Lung (tissue), 11 donors: ENCODE measurements at regions not wholly inside any gene's neighbourhood (a gene's known extent, or its start where the extent isn't known, plus 50 kb on each side); places are given as distances from the start of the nearest gene placed in this dataset.

Experiments
- ATAC-seq: fragments of 200-7000 bp; cut with Tn5 transposase; one replicate; pipeline ENCODE4 v1.9.1; 2020; ENCODE audit warnings: moderate number of reproducible peaks; ENCODE audit not compliant: insufficient read depth, low FRiP score
- DNase-seq, 3 donors: peaks; one replicate each; pipeline ENCODE4 v3.0.0-alpha.2; 2013 to 2017
- H3K27ac ChIP-seq, 2 donors: one replicate each; pipeline ENCODE4 v1.5.1; 2013; ENCODE audit warnings: mild to moderate bottlenecking in 2 of 2, moderate library complexity in 2 of 2, control low read depth in 1 of 2, inconsistent platforms in 1 of 2, low read depth in 1 of 2, low read length in 1 of 2
- H3K27me3 ChIP-seq, 3 donors: one replicate each; pipeline ENCODE4 v1.5.1; 2013; ENCODE audit warnings: low read length in 2 of 3; ENCODE audit not compliant: control insufficient read depth in 3 of 3, insufficient read depth in 3 of 3
- H3K36me3 ChIP-seq, 4 donors: one replicate each; pipeline ENCODE4 v1.5.1; 2013; ENCODE audit warnings: low read length in 4 of 4, mild to moderate bottlenecking in 1 of 4, moderate library complexity in 1 of 4; ENCODE audit not compliant: control insufficient read depth in 4 of 4, insufficient read depth in 4 of 4
- H3K4me1 ChIP-seq, 5 donors: one replicate each; pipeline ENCODE4 v1.5.1; 2013; ENCODE audit warnings: low read length in 5 of 5, mild to moderate bottlenecking in 2 of 5, moderate library complexity in 1 of 5; ENCODE audit not compliant: control insufficient read depth in 5 of 5, insufficient read depth in 5 of 5
- H3K4me3 ChIP-seq: one replicate; pipeline ENCODE4 v1.5.1; 2013; ENCODE audit warnings: mild to moderate bottlenecking, control low read depth, moderate library complexity
- H3K9ac ChIP-seq, 2 donors: one replicate each; pipeline ENCODE4 v1.5.1; 2013; ENCODE audit warnings: low read length in 2 of 2, control low read depth in 1 of 2; ENCODE audit not compliant: insufficient read depth in 1 of 2
- H3K9me3 ChIP-seq, 4 donors: one replicate each; pipeline ENCODE4 v1.5.1; 2013; ENCODE audit warnings: low read length in 3 of 4, mild to moderate bottlenecking in 1 of 4, moderate library complexity in 1 of 4; ENCODE audit not compliant: control insufficient read depth in 4 of 4, insufficient read depth in 3 of 4
- WGBS, 2 donors: extraction: QIAGEN DNeasy Blood & Tissue Kit; methylation state at CpG; one replicate each; pipeline ENCODE4 v1.1.7; 2013; 5-methylcytosine and 5-hydroxymethylcytosine counted together
- TF ChIP-seq, protein P1 (sequence below): IDR thresholded peaks from 2 replicates; pipeline ENCODE4 v1.5.1; 2012; ENCODE audit warnings: mild to moderate bottlenecking; ENCODE audit errors: control extremely low read depth, extremely low read depth
- donor health status: control.
- donor health status: control.
- donor health status: Bipolar disorder and iron deficiency.
- donor health status: healthy.
- donor health status: DM: yes; HTN: yes; CAD: no.

DNA sequence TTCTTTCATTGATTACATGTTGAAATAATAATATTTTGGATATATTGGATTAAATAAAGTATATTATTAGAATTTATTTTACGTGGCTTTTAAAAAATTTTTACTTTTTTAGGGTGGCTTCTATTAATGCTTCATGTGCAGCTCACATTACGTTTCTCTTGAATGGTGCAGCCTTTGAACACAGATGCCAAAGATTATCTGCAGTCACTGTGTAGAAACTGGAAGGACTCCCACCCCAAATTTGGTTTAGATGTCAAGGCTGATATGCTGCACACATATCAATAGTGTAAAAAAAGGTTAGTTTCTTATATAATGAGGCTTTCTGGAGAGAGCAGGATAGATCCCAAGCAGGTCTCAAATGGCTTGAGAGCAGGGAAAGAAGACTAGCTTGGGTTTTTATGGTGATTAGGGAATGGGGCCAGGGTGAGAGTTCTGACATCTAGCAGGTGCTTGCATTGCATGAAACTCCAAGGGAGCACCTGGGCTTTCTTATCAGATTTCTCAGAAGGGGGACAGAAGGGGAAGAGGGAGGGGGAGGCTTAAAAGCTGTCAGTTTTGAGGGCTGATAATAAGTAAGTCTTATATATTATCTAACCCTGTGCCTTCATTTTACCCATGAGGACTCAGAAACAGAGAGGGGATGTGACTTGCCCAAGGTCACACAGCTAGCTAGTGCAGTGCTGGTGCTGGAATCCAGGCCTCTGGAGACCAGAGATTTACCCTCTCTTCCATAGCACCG, 89.6 kb downstream of the CHST2 start:
- ATAC-seq (no peak), DNase-seq (no peak)
- no peak overlapping the region for H3K27ac ChIP-seq
- peaks cover 0 to under 1% (median 0%) of the 10 kb centered on the region in 4 donors for H3K9me3 ChIP-seq
- WGBS, 2 donors = 91 to 96% methylated on average over 3 of the region's 3 CpGs
- peaks cover 0 to 12% (median 2%) of the 10 kb centered on the region in 5 donors for H3K4me1 ChIP-seq
- H3K9ac ChIP-seq = no peak overlapping the region
- no peak overlapping the region for H3K4me3 ChIP-seq
- TF ChIP-seq, protein P1, sequence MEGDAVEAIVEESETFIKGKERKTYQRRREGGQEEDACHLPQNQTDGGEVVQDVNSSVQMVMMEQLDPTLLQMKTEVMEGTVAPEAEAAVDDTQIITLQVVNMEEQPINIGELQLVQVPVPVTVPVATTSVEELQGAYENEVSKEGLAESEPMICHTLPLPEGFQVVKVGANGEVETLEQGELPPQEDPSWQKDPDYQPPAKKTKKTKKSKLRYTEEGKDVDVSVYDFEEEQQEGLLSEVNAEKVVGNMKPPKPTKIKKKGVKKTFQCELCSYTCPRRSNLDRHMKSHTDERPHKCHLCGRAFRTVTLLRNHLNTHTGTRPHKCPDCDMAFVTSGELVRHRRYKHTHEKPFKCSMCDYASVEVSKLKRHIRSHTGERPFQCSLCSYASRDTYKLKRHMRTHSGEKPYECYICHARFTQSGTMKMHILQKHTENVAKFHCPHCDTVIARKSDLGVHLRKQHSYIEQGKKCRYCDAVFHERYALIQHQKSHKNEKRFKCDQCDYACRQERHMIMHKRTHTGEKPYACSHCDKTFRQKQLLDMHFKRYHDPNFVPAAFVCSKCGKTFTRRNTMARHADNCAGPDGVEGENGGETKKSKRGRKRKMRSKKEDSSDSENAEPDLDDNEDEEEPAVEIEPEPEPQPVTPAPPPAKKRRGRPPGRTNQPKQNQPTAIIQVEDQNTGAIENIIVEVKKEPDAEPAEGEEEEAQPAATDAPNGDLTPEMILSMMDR = no peak
- H3K27me3 ChIP-seq = no peaks in the 10 kb centered on the region
- no peaks in the 10 kb centered on the region for H3K36me3 ChIP-seq

- H3K4me1 ChIP-seq = peaks cover 0 to 12% (median 2%) of the 10 kb centered on the region in 5 donors
- no peak for ATAC-seq
- H3K9ac ChIP-seq = no peak overlapping the region
- 68 to 82% methylated on average over 4 of the region's 4 CpGs for WGBS, 2 donors
- H3K4me3 ChIP-seq = no peak overlapping the region
- no peak overlapping the region for H3K27ac ChIP-seq
- no peak for DNase-seq
- no peaks in the 10 kb centered on the region for H3K9me3 ChIP-seq
- TF ChIP-seq, protein P1 = no peak
- no peaks in the 10 kb centered on the region for H3K27me3 ChIP-seq
- no peaks in the 10 kb centered on the region for H3K36me3 ChIP-seq
Observed at GRCh38 chr3:143209715-143210059, 90.1 kb downstream of the CHST2 start.

DNA sequence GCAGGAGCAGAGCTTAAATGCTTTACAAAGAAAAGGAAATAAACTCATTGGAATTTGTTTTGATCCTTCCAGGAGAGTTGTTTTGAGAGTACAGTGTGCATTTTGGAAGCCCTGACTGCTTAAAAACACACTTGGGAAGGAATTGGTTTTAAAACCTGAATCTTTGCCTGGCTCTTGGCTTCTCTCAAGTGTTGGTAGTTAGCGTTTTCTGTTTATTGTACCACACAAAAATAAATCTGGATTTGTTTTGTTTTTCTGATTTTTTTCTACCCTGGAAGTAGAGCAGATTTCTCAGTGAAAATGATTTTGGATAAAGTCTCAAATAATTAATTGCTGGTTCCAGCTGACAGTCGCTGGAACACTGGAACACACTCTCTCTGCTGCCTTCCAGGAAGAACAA, 90.6 kb downstream of the CHST2 start:
- H3K36me3 ChIP-seq = no peaks in the 10 kb centered on the region
- H3K9me3 ChIP-seq = no peaks in the 10 kb centered on the region
- WGBS, 2 donors = 61 to 78% methylated on average over 2 of the region's 2 CpGs
- DNase-seq (peak in 1 of 3 donors; percentile 37), ATAC-seq (no peak)
- H3K9ac ChIP-seq = no peak overlapping the region
- no peaks in the 10 kb centered on the region for H3K27me3 ChIP-seq
- TF ChIP-seq, protein P1 = no peak
- peaks cover 0 to 12% (median 2%) of the 10 kb centered on the region in 5 donors for H3K4me1 ChIP-seq
- no peak overlapping the region for H3K27ac ChIP-seq
- no peak overlapping the region for H3K4me3 ChIP-seq

DNA sequence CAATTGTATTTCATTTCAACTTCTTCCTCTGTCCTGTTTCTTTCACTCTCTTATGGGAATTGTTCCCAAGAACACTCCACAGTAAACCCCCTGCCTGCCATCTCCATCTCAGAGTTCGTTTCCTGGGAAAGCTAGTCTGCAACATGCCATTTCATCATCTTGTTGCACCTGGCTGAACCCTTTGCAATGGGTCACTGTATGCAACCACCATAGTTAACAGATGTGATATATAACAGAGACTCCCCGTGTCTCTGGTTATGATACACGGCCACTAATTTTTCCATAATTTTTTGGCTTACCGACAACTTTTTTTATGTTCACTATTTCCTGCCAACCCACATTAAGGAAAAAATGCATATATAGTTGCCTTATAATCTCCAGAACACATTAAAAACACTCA, 95.5 kb downstream of the CHST2 start:
- 88 to 91% methylated on average over 4 of the region's 4 CpGs for WGBS, 2 donors
- H3K4me1 ChIP-seq = peaks cover 0 to 6% (median 2%) of the 10 kb centered on the region in 5 donors
- H3K36me3 ChIP-seq = no peaks in the 10 kb centered on the region
- no peaks in the 10 kb centered on the region for H3K9me3 ChIP-seq
- H3K27ac ChIP-seq = no peak overlapping the region
- no peak overlapping the region for H3K4me3 ChIP-seq
- DNase-seq (no peak), ATAC-seq (no peak)
- no peaks in the 10 kb centered on the region for H3K27me3 ChIP-seq
- H3K9ac ChIP-seq = no peak overlapping the region
- TF ChIP-seq, protein P1 = no peak
